NCI-H2196 (cell line): ENCODE measurements at regions not wholly inside any gene's neighbourhood (a gene's known extent, or its start where the extent isn't known, plus 50 kb on each side); places are given as distances from the start of the nearest gene placed in this dataset.
"Not testable (repeated sequence)": the region's sequence is repeated elsewhere in the genome, so short reads cannot be mapped to it uniquely, and the experiment has no call there.

Experiments used
- DNase-seq: peaks from one replicate; lab custom pipeline; 2025; ENCODE audit not compliant: unreplicated experiment; lab: John Stamatoyannopoulos, UW

- no peak for DNase-seq
These were observed 96.8 kb upstream of the DPT start for GRCh38 chr1:168825820-168826219.

- no peak for DNase-seq
These were observed 97.3 kb upstream of the DPT start for GRCh38 chr1:168826269-168826668.

GRCh38 chr1:168827557-168827956, 98.6 kb upstream of the DPT start:
- DNase-seq = no peak

DNA sequence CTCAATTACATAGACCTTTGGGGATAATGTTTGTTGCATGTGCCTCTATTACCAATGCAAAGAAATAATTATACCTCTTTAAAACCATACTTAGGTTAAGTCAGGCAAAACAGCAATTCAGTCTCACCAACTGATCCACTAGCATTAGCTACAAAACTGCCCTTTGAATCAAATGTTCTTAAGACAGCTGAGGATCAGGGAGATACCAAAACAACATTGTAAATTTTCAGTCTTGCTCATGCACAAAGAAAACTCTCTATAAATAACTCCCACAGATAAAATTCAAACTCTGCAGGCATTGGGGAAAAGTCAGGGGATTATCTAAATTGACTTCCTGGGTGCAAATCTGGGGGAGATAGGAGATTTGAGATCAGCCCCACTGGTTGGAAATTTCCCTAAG, 100.9 kb upstream of the DPT start:
- DNase-seq = no peak

DNA sequence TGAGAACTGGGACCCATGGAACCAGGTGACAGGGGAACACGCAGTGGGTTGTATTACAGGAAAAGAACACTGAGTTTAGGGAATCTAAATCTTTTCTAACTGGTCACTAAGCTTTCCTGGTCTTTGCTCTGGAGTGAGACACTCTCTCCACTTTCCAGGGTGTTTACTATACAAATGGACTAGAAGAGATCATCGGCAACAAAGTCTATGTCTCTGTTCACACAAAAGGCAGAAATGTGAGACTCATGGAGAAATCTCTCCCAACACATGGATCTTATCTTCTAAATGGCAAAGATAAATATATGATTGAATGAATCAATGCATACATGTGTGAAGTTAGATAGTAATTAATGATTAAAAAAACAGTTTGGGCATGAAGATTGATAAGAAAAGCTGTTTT, 101.6 kb upstream of the DPT start:
- DNase-seq = no peak

GRCh38 chr1:168832661-168833060, 103.7 kb upstream of the DPT start:
- no peak for DNase-seq

DNA sequence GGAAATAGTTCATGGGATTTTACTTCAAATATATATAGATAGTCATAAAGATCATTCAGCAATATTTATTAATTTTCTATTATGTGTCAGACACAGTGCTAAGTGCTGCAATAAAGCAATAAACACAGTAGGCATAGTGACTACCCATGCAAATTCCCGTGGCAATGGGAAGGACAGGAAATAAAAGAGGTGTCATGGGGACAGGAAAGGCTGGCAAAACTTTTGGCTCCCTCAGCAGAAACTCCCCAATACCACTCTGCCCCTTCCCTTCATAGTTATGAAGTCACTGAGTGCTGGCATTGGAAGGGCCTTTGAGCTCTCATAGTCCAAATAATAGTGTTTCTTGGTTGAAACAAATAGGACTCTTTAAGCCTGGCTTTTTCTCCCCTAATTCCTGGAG, 104.4 kb upstream of the DPT start:
- no peak for DNase-seq

GRCh38 chr1:168833801-168834224, 104.8 kb upstream of the DPT start:
- no peak for DNase-seq

DNA sequence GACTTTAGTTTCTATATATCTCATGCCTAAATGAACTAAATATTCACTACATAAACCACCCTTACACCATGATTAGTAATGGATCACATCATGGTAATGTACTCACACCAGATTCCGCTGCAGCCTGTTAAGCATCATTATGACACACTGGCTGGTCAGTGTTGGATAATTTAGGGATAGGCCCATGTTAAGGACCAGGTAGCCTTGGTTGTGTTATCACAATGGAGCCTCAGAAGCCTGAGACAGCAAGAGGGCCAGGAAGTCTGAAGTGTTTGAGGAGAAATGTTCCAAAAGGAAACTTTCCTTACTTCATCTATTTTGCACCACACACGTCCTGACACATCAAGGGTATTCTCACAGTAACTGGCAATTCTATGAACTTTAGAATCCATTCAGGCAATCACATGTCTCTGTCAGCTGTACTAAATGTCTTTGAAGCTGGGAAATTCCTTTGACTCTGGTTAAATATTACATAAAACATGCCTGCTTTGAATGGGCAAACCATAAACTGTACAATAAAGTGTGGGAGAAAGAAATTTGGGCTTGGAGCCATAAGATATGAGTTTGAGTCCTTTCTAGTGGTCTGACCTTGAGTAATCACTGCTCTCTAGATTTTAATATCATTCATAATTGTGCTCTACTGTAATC, 105.3 kb upstream of the DPT start:
- DNase-seq = no peak

DNA sequence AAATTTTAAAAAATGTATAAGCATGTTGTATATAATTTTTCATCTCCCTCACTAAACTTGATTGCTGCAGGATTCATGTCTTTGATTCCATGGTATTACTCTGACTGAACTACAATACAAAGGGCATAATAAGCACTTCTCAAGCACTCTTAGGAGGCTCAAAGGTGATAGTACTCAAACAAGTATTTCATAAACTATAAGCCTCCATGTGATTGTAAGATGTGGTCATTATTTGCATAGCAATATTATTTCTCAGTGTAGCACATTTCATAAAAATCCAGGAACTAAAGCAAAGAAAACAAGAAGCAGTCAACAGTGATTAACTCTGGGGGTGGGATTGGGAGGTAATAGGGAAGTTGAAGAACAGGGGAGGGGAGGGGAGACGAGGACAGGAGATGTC, 106.2 kb upstream of the DPT start:
- no peak for DNase-seq

DNA sequence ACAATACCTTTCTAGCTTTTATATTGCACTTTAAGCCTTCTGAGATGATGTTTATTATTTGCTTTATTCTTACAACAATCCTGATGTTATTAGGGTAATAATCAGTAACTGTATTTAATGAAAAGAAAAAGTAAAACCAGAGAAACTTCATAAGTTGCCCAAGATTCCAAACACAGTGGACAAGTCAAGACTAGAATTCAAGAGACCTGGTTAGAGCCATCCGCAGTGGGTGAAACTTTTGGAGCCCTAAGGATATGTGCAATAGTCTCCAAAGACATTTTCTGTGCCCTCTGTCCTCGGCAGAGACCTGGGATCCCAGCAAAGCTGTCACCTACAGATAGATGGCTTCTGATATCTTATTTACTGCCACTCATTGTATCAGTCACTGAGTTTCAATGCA, 106.8 kb upstream of the DPT start:
- no peak for DNase-seq

GRCh38 chr1:168836469-168836868, 107.5 kb upstream of the DPT start:
- DNase-seq = no peak

DNA sequence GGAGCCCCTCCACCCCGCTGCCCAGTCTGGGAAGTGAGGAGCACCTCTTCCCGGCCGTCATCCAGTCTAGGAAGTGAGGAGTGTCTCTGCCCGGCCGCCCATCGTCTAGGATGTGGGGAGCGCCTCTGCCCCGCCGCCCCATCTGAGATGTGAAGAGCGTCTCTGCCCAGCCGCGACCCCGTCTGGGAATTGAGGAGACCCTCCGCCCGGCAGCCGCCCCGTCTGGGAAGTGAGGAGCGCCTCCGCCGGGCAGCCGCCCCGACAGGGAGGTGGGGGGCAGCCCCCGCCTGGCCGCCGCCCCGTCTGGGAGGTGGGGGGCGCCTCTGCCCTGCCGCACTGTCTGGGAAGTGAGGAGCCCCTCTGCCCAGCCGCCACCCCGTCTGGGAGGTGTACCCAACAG, 108.2 kb upstream of the DPT start:
- DNase-seq = not testable (repeated sequence)

DNA sequence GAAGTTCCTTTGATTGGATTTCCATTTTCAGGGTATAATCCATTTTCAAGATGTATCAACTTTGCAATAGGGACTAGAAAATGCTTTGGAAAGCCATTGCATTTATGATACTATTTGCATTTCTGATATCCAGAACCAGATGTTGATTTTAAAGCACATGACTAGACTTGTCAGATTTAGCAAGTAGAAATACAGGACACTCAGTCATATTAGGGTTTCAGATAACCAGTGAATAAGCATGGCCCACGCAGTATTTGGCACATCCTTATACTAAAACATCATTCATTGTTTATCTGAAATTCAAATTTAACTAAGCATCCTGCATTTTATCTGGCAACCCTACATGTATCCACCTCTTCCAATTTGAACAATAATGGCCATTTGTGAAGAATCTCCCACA, 113.3 kb upstream of the DPT start:
- no peak for DNase-seq

- no peak for DNase-seq
These were observed 113.9 kb upstream of the DPT start for GRCh38 chr1:168842916-168843315.

GRCh38 chr1:168843401-168843800, 114.4 kb upstream of the DPT start:
- no peak for DNase-seq

DNA sequence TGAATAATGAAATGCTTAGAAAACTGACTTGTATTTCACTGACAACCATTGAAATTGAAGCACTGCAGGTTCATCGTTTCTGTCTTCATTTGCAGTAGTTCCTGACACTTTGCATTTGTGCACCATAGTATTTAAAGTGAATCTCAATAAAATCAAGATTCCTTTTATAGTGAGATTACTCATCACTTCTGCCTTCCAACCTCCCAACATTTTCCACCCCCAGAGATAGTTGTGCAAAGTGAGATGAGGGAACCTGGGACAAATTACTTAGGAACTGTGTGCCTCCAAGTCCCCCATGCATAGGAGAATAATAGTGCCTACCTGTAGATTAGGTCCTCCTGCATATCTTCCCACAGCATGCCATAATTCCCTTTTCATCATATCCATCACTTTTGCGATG, 114.9 kb upstream of the DPT start:
- DNase-seq = no peak

GRCh38 chr1:168845140-168845539, 116.1 kb upstream of the DPT start:
- DNase-seq = no peak

DNA sequence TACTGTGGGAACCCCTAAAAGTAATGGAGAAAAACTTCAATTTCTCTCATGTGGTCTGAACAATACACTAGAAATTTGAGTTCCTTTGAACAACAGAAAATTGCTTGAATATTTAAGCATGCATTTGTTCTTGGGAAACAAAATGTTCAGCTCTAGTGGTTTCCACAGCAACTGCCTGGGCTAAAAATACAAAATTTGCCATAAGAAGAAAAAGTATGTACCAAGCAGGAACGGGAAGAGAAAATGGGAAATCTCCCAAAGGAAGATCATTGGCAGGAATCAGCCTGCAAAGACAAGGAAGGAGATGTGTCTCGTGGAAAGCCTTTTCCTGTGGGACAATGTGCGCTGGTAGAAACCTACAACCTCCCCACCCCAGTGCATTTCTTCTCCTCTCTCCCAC, 119.0 kb upstream of the DPT start:
- no peak for DNase-seq

DNA sequence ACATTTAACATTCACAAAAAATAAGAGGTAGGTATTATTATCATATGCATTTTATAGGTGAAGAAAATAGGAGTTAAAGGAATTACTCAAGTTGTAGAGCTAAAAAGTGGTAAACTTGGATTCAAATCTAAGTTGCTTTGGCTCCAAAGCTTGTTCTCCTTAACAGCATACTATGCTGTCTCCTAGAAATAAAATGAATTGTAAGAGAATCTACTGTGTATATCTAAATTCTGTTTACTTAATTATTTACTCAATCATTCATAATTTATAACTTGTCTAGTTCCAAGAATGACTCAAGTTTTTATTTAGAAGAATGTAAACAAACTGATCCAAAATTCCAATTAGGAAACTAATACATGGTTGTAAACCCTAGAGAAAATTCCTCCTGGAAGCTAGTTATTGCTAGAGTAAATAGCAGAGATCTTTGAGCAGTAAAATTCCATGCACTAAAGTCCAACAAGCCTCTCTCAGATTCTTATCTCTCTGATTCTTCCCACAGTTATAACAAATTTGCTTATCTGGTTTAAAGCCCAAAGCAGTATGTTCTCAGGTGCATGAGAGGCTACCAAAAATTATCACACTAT, 132.5 kb upstream of the DPT start:
- no peak for DNase-seq

- DNase-seq = no peak
These were observed 134.8 kb upstream of the DPT start for GRCh38 chr1:168863772-168864171.

DNA sequence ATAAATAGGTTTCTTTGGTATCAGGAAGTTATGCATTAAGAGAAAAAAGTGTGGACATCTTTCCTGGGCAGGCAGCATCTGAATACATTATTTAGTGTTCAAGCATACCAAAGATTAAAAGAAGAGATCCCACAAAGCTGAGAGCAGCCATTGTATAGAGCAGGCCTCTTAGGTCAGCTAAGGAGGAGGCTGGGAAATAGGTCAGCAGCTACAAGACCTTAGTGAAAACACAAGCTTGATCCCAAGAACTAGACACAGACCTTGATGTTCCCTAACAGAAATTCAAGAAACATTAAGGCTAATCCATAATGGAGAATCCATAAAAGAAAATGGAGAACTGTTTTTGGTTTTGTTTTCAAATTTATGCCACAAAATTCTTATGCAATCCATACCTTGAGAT, 135.3 kb upstream of the DPT start:
- no peak for DNase-seq
